GM12878 (cell line): ENCODE measurements at regions not wholly inside any gene's neighbourhood (a gene's known extent, or its start where the extent isn't known, plus 50 kb on each side); places are given as distances from the start of the nearest gene placed in this dataset.

Experiments used
- ATAC-seq: fragments of 200-7000 bp; cut with Tn5 transposase; 3 replicates; pipeline ENCODE4 v1.9.1; 2020; ENCODE audit warnings: mild to moderate bottlenecking, moderate library complexity
- BruUV-seq: library from RNA; stranded (reverse); fragments of 400-500 nt; replicated peaks from 2 replicates; lab custom pipeline; 2021; lab: Mats Ljungman, UMichigan
- CTCF ChIA-PET: fragments of 300-600 bp; sonication (Branson Sonifier 250); formaldehyde crosslinking; extraction: SDS; loops from one replicate; lab custom pipeline; 2021; ENCODE audit warnings: inconsistent platforms; lab: Yijun Ruan, JAX
- POLR2A ChIA-PET: fragments of 350-600 bp; formaldehyde crosslinking; extraction: SDS; loops from one replicate; lab custom pipeline; 2021; ENCODE audit warnings: inconsistent platforms; lab: Charles Lee
- RAD21 ChIA-PET: fragments of 300-600 bp; sonication (Branson Sonifier 250); formaldehyde crosslinking; loops from one replicate; lab custom pipeline; 2023; ENCODE audit warnings: antibody characterized with exemption; ENCODE audit not compliant: unreplicated experiment; lab: Charles Lee
- SMC1A ChIA-PET: fragments of 300-600 bp; sonication (Branson Sonifier 250); formaldehyde crosslinking; loops from one replicate; lab custom pipeline; 2023; ENCODE audit not compliant: unreplicated experiment, uncharacterized antibody; lab: Charles Lee
- DNase-seq: peaks from one replicate; pipeline ENCODE4 v3.0.0-alpha.2; 2011; ENCODE audit warnings: low read depth, low spot score
- FAIRE-seq: peaks from 3 replicates; lab custom pipeline; 2011; peaks lifted over from hg19 to GRCh38; lab: Jason Lieb, UNC
- H2AFZ ChIP-seq: 2 replicates; pipeline ENCODE4 v1.6.0; 2011; ENCODE audit warnings: low read depth, low read length, control low read depth; ENCODE audit not compliant: control insufficient read depth
- H3K27ac ChIP-seq: 2 replicates; pipeline ENCODE4 v1.5.1; 2011; ENCODE audit warnings: control low read depth; ENCODE audit not compliant: control insufficient read depth, insufficient read depth
- H3K27me3 ChIP-seq, 2 experiments: replicated peaks in 1 of 2; 2 replicates each; pipeline versions ENCODE4 v1.6.0 to v1.6.1; 2011; ENCODE audit warnings: low read length in 1 of 2; ENCODE audit not compliant: control insufficient read depth in 2 of 2, insufficient read depth in 2 of 2
- H3K36me3 ChIP-seq, 2 experiments: 2 replicates each; pipeline ENCODE4 v1.5.1; 2011; ENCODE audit warnings: low read length in 1 of 2; ENCODE audit not compliant: control insufficient read depth in 2 of 2, insufficient read depth in 2 of 2
- H3K4me1 ChIP-seq: 2 replicates; pipeline ENCODE4 v1.6.1; 2011; ENCODE audit warnings: mild to moderate bottlenecking, low read length, moderate library complexity, mixed read lengths; ENCODE audit not compliant: control insufficient read depth, insufficient read depth
- H3K4me2 ChIP-seq: 2 replicates; pipeline ENCODE4 v1.6.0; 2011; ENCODE audit warnings: control low read depth; ENCODE audit not compliant: control insufficient read depth, insufficient read depth
- H3K4me3 ChIP-seq: fragments of 200-600 bp; sonication (generic); 2 replicates; pipeline ENCODE4 v1.5.1; 2016
- H3K79me2 ChIP-seq: 2 replicates; pipeline ENCODE4 v1.6.0; 2011; ENCODE audit warnings: low read length; ENCODE audit not compliant: control insufficient read depth, insufficient read depth
- H3K9ac ChIP-seq: 2 replicates; pipeline ENCODE4 v1.8.0; 2011; ENCODE audit warnings: low read length, control low read depth, mixed read lengths; ENCODE audit not compliant: control insufficient read depth, insufficient read depth
- H3K9me3 ChIP-seq: replicated peaks from 3 replicates; pipeline ENCODE4 v1.5.1; 2011; ENCODE audit warnings: mild to moderate bottlenecking, low read length; ENCODE audit not compliant: control insufficient read depth, insufficient read depth
- H4K20me1 ChIP-seq: 2 replicates; pipeline ENCODE4 v1.6.0; 2011; ENCODE audit not compliant: control insufficient read depth, insufficient read depth
- BMI1 ChIP-seq: fragments of 450-650 bp; IDR thresholded peaks from 2 replicates; pipeline ENCODE4 v1.6.1; 2016; ENCODE audit warnings: mild to moderate bottlenecking, moderate library complexity, borderline replicate concordance
- CEBPB ChIP-seq, 2 experiments: fragments of 150-350 bp in 1 of 2; IDR thresholded peaks; 2 replicates each; pipeline ENCODE4 v1.6.1; 2012 to 2014; ENCODE audit warnings: low read depth in 2 of 2, low read length in 2 of 2, borderline replicate concordance in 1 of 2, inconsistent platforms in 1 of 2
- CHD4 ChIP-seq: fragments of 200-600 bp; sonication (generic); IDR thresholded peaks from 2 replicates; pipeline ENCODE4 v1.6.1; 2016; ENCODE audit warnings: mild to moderate bottlenecking
- E2F8 ChIP-seq: fragments of 450-650 bp; IDR thresholded peaks from 2 replicates; pipeline ENCODE4 v1.6.1; 2018; ENCODE audit warnings: mild to moderate bottlenecking, low read depth, moderate library complexity; ENCODE audit not compliant: partially characterized antibody
- EGR1 ChIP-seq, 2 experiments: IDR thresholded peaks; 1 replicate in 1 of 2; 2 replicates in 1 of 2; pipeline ENCODE4 v1.6.1; 2011 to 2012; ENCODE audit warnings: low read depth in 2 of 2, low read length in 2 of 2, borderline replicate concordance in 1 of 2, mild to moderate bottlenecking in 1 of 2, moderate library complexity in 1 of 2
- MEF2A ChIP-seq: IDR thresholded peaks from 2 replicates; pipeline ENCODE4 v1.6.1; 2011; ENCODE audit warnings: low read depth, mild to moderate bottlenecking, low read length, moderate library complexity; ENCODE audit not compliant: insufficient read depth
- PAX5 ChIP-seq: IDR thresholded peaks from 2 replicates; pipeline ENCODE4 v1.6.1; 2011; ENCODE audit warnings: low read depth, low read length, borderline replicate concordance
- SUPT20H ChIP-seq: IDR thresholded peaks from 2 replicates; pipeline ENCODE4 v1.6.1; 2011; ENCODE audit warnings: low read depth, mild to moderate bottlenecking, low read length, moderate library complexity, borderline replicate concordance; ENCODE audit not compliant: control insufficient read depth
- TAF1 ChIP-seq: IDR thresholded peaks from 2 replicates; pipeline ENCODE4 v1.6.1; 2011; ENCODE audit warnings: mild to moderate bottlenecking, low read depth, low read length, borderline replicate concordance
- USF1 ChIP-seq: IDR thresholded peaks from 2 replicates; pipeline ENCODE4 v1.6.1; 2011; ENCODE audit warnings: borderline replicate concordance, low read depth, mild to moderate bottlenecking, moderate library complexity, mixed read lengths, low read length; ENCODE audit not compliant: insufficient read depth; ENCODE audit errors: extremely low read length
- WRNIP1 ChIP-seq: IDR thresholded peaks from 2 replicates; pipeline ENCODE4 v1.6.1; 2011; ENCODE audit warnings: low read depth, low read length, improper control_type of control experiment, borderline replicate concordance
- whole genome bisulfite sequencing: methylation state at CpG from one replicate; pipeline ENCODE4 v1.1.6; 2016; ENCODE audit warnings: low lambda C conversion rate; ENCODE audit not compliant: insufficient replicate concordance, insufficient coverage; ENCODE audit errors: missing lambda C conversion rate; 5-methylcytosine and 5-hydroxymethylcytosine counted together
- in situ Hi-C: fragments of 300-500 bp; cut with MboI; formaldehyde crosslinking; loops from 9 replicates; pipeline ENCODE4 v1.14.3; 2018; ENCODE audit warnings: mixed read lengths
- intact Hi-C: fragments of 100-400 bp; cut with micrococcal nuclease; formaldehyde crosslinking; loops from one replicate; pipeline ENCODE4 v1.14.2; 2022; ENCODE audit not compliant: unreplicated experiment
- TF ChIP-seq, protein P1 (sequence below): IDR thresholded peaks from 2 replicates; pipeline ENCODE4 v1.6.1; 2011; ENCODE audit warnings: mild to moderate bottlenecking, low read depth, low read length, moderate library complexity; ENCODE audit not compliant: insufficient replicate concordance
- TF ChIP-seq, protein P2 (sequence below): IDR thresholded peaks from 2 replicates; pipeline ENCODE4 v1.6.1; 2012; ENCODE audit warnings: low read length, inconsistent platforms

- DNase-seq (no peak), ATAC-seq (no peak), FAIRE-seq (no peak)
- WGBS = 20% methylated on average over 2 of the region's 2 CpGs
- intact Hi-C loops (no loop called here), in situ Hi-C loops (no loop called here)
- POLR2A ChIA-PET = no interaction called here
- SMC1A ChIA-PET = no interaction called here
- TF ChIP-seq, protein P1, sequence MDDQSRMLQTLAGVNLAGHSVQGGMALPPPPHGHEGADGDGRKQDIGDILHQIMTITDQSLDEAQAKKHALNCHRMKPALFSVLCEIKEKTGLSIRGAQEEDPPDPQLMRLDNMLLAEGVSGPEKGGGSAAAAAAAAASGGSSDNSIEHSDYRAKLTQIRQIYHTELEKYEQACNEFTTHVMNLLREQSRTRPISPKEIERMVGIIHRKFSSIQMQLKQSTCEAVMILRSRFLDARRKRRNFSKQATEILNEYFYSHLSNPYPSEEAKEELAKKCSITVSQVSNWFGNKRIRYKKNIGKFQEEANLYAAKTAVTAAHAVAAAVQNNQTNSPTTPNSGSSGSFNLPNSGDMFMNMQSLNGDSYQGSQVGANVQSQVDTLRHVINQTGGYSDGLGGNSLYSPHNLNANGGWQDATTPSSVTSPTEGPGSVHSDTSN = no peak
- TF ChIP-seq CEBPB (IDR thresholded peaks at IDR 0.05; ENCODE audit: borderline replicate concordance in 1 of 2, low read depth in 2 of 2, low read length in 2 of 2) = no peak
- TF ChIP-seq EGR1 (IDR thresholded peaks at IDR 0.05; ENCODE audit: borderline replicate concordance in 1 of 2, low read depth in 2 of 2, low read length in 2 of 2) = no peak
- TF ChIP-seq SUPT20H = no peak
- TF ChIP-seq E2F8 = no peak
- no peak for TF ChIP-seq USF1
- TF ChIP-seq, protein P2, sequence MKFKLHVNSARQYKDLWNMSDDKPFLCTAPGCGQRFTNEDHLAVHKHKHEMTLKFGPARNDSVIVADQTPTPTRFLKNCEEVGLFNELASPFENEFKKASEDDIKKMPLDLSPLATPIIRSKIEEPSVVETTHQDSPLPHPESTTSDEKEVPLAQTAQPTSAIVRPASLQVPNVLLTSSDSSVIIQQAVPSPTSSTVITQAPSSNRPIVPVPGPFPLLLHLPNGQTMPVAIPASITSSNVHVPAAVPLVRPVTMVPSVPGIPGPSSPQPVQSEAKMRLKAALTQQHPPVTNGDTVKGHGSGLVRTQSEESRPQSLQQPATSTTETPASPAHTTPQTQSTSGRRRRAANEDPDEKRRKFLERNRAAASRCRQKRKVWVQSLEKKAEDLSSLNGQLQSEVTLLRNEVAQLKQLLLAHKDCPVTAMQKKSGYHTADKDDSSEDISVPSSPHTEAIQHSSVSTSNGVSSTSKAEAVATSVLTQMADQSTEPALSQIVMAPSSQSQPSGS = no peak
- no peak for TF ChIP-seq CHD4
- no peak for TF ChIP-seq MEF2A
- TF ChIP-seq PAX5 = no peak
- no peak for TF ChIP-seq TAF1
- TF ChIP-seq WRNIP1 = no peak
- no peak for TF ChIP-seq BMI1
- Histone ChIP-seq H3K4me2 (no peak overlapping the region), H4K20me1 (no peaks in the 10 kb centered on the region; the same call in 1 of the 2 replicates), H3K9ac (no peak overlapping the region), H3K79me2 (no peaks in the 10 kb centered on the region), H3K27ac (no peak overlapping the region), H3K4me3 (no peak overlapping the region), H3K27me3 (peaks cover 0 to 4% of the 10 kb centered on the region in 2 experiments; a peak in 2 of 4 replicates), H3K36me3 (no peaks in the 10 kb centered on the region), H2AFZ (no peak overlapping the region), H3K4me1 (no peaks in the 10 kb centered on the region), H3K9me3 (no peaks in the 10 kb centered on the region)
- RAD21 ChIA-PET = no interaction called here
- CTCF ChIA-PET = no interaction called here
- no TSS peak for BruUV-seq
Measured at GRCh38 chr15:62945063-62945462, 97.5 kb upstream of the TPM1 start.
